Gastroesophageal sphincter (tissue), 4 donors: ENCODE measurements at regions not wholly inside any gene's neighbourhood (a gene's known extent, or its start where the extent isn't known, plus 50 kb on each side); places are given as distances from the start of the nearest gene placed in this dataset.

ENCODE experiments used
- ATAC-seq: fragments of 150-250 bp; one replicate; pipeline ENCODE4 v1.9.1; 2016; ENCODE audit warnings: mild to moderate bottlenecking, moderate library complexity
- H3K27ac ChIP-seq, 4 donors: fragments of 200-600 bp; sonication (generic) in 3 of 4; 1 replicate in 3 of 4; 2 replicates in 1 of 4; pipeline ENCODE4 v1.5.1; 2016 to 2019
- H3K27me3 ChIP-seq: fragments of 200-600 bp; sonication (generic); one replicate; pipeline ENCODE4 v1.5.1; 2019
- H3K36me3 ChIP-seq, 2 donors: fragments of 200-600 bp; sonication (generic); one replicate each; pipeline ENCODE4 v1.5.1; 2019; ENCODE audit warnings: control low read depth in 1 of 2
- H3K4me1 ChIP-seq, 3 donors: fragments of 200-600 bp; sonication (generic); 1 replicate in 2 of 3; 2 replicates in 1 of 3; pipeline ENCODE4 v1.5.1; 2016 to 2019; ENCODE audit warnings: control low read depth in 2 of 3
- H3K4me3 ChIP-seq, 2 donors: fragments of 200-600 bp; sonication (generic); one replicate each; pipeline ENCODE4 v1.5.1; 2019; ENCODE audit warnings: mild to moderate bottlenecking in 1 of 2, moderate library complexity in 1 of 2
- H3K9me3 ChIP-seq, 3 donors: fragments of 200-600 bp; sonication (generic); one replicate each; pipeline ENCODE4 v1.5.1; 2017 to 2019; ENCODE audit warnings: control low read depth in 2 of 3
- EP300 ChIP-seq: sonication (generic); formaldehyde crosslinking; IDR thresholded peaks from one replicate; pipeline ENCODE4 v1.6.1; 2017; ENCODE audit warnings: antibody characterized with exemption, mild to moderate bottlenecking
- POLR2A ChIP-seq, 2 donors: fragments of 450-650 bp; IDR thresholded peaks; one replicate each; pipeline ENCODE4 v1.6.1; 2017; ENCODE audit warnings: antibody characterized with exemption in 2 of 2, mild to moderate bottlenecking in 2 of 2, moderate library complexity in 1 of 2
- POLR2AphosphoS5 ChIP-seq: sonication (generic); formaldehyde crosslinking; IDR thresholded peaks from one replicate; pipeline ENCODE4 v1.6.1; 2017; ENCODE audit warnings: antibody characterized with exemption
- WGBS, 2 donors: methylation state at CpG; one replicate each; pipeline ENCODE4 v1.1.5; 2018; ENCODE audit warnings: low coverage in 1 of 2; 5-methylcytosine and 5-hydroxymethylcytosine counted together
- TF ChIP-seq, protein P1 (sequence below), 4 experiments: fragments of 200-600 bp in 2 of 4; fragments of 450-650 bp in 2 of 4; sonication (generic) in 1 of 4; IDR thresholded peaks; one replicate each; pipeline ENCODE4 v1.5.1; 2017 to 2019; ENCODE audit warnings: antibody characterized with exemption in 4 of 4, mild to moderate bottlenecking in 2 of 4, moderate library complexity in 2 of 4

GRCh38 chr19:28247243-28247642, 965.7 kb downstream of the UQCRFS1 start:
- 33 to 80% methylated on average over 1 of the region's 2 CpGs for WGBS, 2 donors
- no peaks in the 10 kb centered on the region for H3K36me3 ChIP-seq
- H3K4me3 ChIP-seq = no peak overlapping the region
- no peak overlapping the region for H3K27ac ChIP-seq
- H3K9me3 ChIP-seq = no peaks in the 10 kb centered on the region
- ATAC-seq = no peak
- no peaks in the 10 kb centered on the region for H3K27me3 ChIP-seq
- no peaks in the 10 kb centered on the region for H3K4me1 ChIP-seq
- TF ChIP-seq POLR2A (IDR thresholded peaks at IDR 0.05) (no peak), EP300 (no peak), POLR2AphosphoS5 (no peak)
- TF ChIP-seq, protein P1, sequence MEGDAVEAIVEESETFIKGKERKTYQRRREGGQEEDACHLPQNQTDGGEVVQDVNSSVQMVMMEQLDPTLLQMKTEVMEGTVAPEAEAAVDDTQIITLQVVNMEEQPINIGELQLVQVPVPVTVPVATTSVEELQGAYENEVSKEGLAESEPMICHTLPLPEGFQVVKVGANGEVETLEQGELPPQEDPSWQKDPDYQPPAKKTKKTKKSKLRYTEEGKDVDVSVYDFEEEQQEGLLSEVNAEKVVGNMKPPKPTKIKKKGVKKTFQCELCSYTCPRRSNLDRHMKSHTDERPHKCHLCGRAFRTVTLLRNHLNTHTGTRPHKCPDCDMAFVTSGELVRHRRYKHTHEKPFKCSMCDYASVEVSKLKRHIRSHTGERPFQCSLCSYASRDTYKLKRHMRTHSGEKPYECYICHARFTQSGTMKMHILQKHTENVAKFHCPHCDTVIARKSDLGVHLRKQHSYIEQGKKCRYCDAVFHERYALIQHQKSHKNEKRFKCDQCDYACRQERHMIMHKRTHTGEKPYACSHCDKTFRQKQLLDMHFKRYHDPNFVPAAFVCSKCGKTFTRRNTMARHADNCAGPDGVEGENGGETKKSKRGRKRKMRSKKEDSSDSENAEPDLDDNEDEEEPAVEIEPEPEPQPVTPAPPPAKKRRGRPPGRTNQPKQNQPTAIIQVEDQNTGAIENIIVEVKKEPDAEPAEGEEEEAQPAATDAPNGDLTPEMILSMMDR (IDR thresholded peaks at IDR 0.05) = no peak

GRCh38 chr19:28245937-28246336, 967.0 kb downstream of the UQCRFS1 start:
- no peaks in the 10 kb centered on the region for H3K4me1 ChIP-seq
- ATAC-seq = no peak
- H3K27ac ChIP-seq = no peak overlapping the region
- 77 to 80% methylated on average over 1 to 3 of the region's 3 CpGs for WGBS, 2 donors
- H3K27me3 ChIP-seq = no peaks in the 10 kb centered on the region
- TF ChIP-seq POLR2A (IDR thresholded peaks at IDR 0.05) = no peak
- TF ChIP-seq EP300 = no peak
- TF ChIP-seq, protein P1 (IDR thresholded peaks at IDR 0.05) = no peak
- TF ChIP-seq POLR2AphosphoS5 = no peak
- H3K36me3 ChIP-seq = no peaks in the 10 kb centered on the region
- H3K9me3 ChIP-seq = no peaks in the 10 kb centered on the region
- no peak overlapping the region for H3K4me3 ChIP-seq

GRCh38 chr19:28244966-28245365, 968.0 kb downstream of the UQCRFS1 start:
- H3K4me1 ChIP-seq = no peaks in the 10 kb centered on the region
- H3K9me3 ChIP-seq = no peaks in the 10 kb centered on the region
- no peak overlapping the region for H3K27ac ChIP-seq
- ATAC-seq = no peak
- 87 to 90% methylated on average over 6 of the region's 6 CpGs for WGBS, 2 donors
- H3K27me3 ChIP-seq = peaks cover 8% of the 10 kb centered on the region
- H3K4me3 ChIP-seq = no peak overlapping the region
- H3K36me3 ChIP-seq = no peaks in the 10 kb centered on the region
- TF ChIP-seq POLR2AphosphoS5 = no peak
- no peak for TF ChIP-seq POLR2A (IDR thresholded peaks at IDR 0.05)
- TF ChIP-seq EP300 = no peak
- TF ChIP-seq, protein P1 (IDR thresholded peaks at IDR 0.05) = no peak

- Histone ChIP-seq H3K36me3 (no peaks in the 10 kb centered on the region), H3K4me1 (no peaks in the 10 kb centered on the region), H3K27me3 (peaks cover 12% of the 10 kb centered on the region), H3K9me3 (no peaks in the 10 kb centered on the region), H3K4me3 (no peak overlapping the region), H3K27ac (no peak overlapping the region)
- 46% methylated on average over 5 to 7 of the region's 7 CpGs for WGBS, 2 donors
- ATAC-seq = no peak
- TF ChIP-seq, protein P1 (IDR thresholded peaks at IDR 0.05) = peak in 1 of 4 experiments; percentile 36
- TF ChIP-seq POLR2AphosphoS5 = no peak
- TF ChIP-seq POLR2A (IDR thresholded peaks at IDR 0.05) = no peak
Measured at GRCh38 chr19:28242317-28242927, 970.5 kb downstream of the UQCRFS1 start.

GRCh38 chr19:28239270-28239669, 973.7 kb downstream of the UQCRFS1 start:
- H3K27ac ChIP-seq = no peak overlapping the region
- H3K4me1 ChIP-seq = no peaks in the 10 kb centered on the region
- no peak overlapping the region for H3K4me3 ChIP-seq
- H3K27me3 ChIP-seq = peaks cover 22% of the 10 kb centered on the region
- ATAC-seq = no peak
- H3K36me3 ChIP-seq = no peaks in the 10 kb centered on the region
- WGBS, 2 donors = 40% methylated on average over 1 of the region's 5 CpGs
- H3K9me3 ChIP-seq = no peaks in the 10 kb centered on the region
- TF ChIP-seq EP300 (no peak), POLR2AphosphoS5 (no peak), POLR2A (IDR thresholded peaks at IDR 0.05) (no peak)
- TF ChIP-seq, protein P1 (IDR thresholded peaks at IDR 0.05) = no peak
